ENCODE measurements at regions not wholly inside any gene's neighbourhood (a gene's known extent, or its start where the extent isn't known, plus 50 kb on each side); places are given as distances from the start of the nearest gene placed in this dataset.

DNA sequence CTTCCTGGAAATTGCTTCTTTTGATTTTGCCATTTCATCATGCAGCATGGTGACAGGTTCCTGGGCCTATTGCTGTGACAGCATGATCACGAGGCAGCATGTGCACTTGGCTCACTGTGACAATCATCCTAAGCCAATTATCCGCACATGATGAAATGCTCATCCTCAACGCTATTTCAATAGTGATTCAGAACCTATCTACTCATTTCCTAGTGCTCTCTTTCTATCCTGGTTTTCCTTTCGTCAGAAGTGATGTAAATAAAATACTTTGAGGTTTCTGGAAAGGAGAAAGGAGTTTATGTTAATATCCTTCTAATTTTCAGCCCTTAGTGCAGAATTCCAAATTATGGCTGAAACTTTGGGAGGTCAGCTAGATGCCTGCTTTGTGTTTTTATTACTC lies 110.6 kb upstream of the ADAMTS5 start:
- H3K36me3 ChIP-seq (ENCODE audit: control insufficient read depth, insufficient read depth, low read length), result no peaks in the 10 kb centered on the region
- no peak overlapping the region for H3K9ac ChIP-seq (ENCODE audit: insufficient read depth in 1 of 2, low read depth in 2 of 2, low read length in 2 of 2)
- TF ChIP-seq RERE (CRISPR knock-in tag; IDR thresholded peaks at IDR 0.05; ENCODE audit: borderline replicate concordance), result no peak
- TF ChIP-seq FOXP1 (CRISPR knock-in tag; IDR thresholded peaks at IDR 0.05), result no peak
- TF ChIP-seq EGR1 (conservative IDR thresholded peaks at IDR 0.05), result no peak
- no peak for TF ChIP-seq ZNF398 (CRISPR knock-in tag; IDR thresholded peaks at IDR 0.05)
- no peak for TF ChIP-seq STAT5B (CRISPR knock-in tag; IDR thresholded peaks at IDR 0.05)
- TF ChIP-seq ELF2 (CRISPR knock-in tag; IDR thresholded peaks at IDR 0.05), result no peak
- no peak for TF ChIP-seq ZBTB17 (CRISPR knock-in tag; IDR thresholded peaks at IDR 0.05)
- no peak for TF ChIP-seq TCFL5 (CRISPR knock-in tag; conservative IDR thresholded peaks at IDR 0.05)
- TF ChIP-seq ZBTB12 (CRISPR knock-in tag; IDR thresholded peaks at IDR 0.05), result no peak
- no peak for TF ChIP-seq NR3C1 (CRISPR knock-in tag; IDR thresholded peaks at IDR 0.05)
- TF ChIP-seq ZNF263 (CRISPR knock-in tag; IDR thresholded peaks at IDR 0.05; ENCODE audit: borderline replicate concordance), result no peak
- TF ChIP-seq ATF4 (CRISPR knock-in tag; IDR thresholded peaks at IDR 0.05), result no peak
- H3K4me1 ChIP-seq (replicated peaks in 1 of 2; ENCODE audit: control insufficient read depth in 2 of 2, insufficient read depth in 2 of 2, low read length in 2 of 2), result no peaks in the 10 kb centered on the region
- ATAC-seq, result no peak
- H3K9me3 ChIP-seq (replicated peaks; ENCODE audit: control insufficient read depth, insufficient read depth, low read depth, low read length), result peaks cover 2% of the 10 kb centered on the region; the same call in 1 of the 2 replicates
- no peak overlapping the region for H3K4me3 ChIP-seq
- H3K27ac ChIP-seq (ENCODE audit: extremely low read depth, low read depth, low read length), result no peak overlapping the region
- H2AFZ ChIP-seq (ENCODE audit: low read depth, low read length), result no peak overlapping the region
- no TSS peak for BruUV-seq (replicated peaks)
- ChIA-PET CTCF (ENCODE audit: low intra/inter-chr PET ratio) (no interaction called here), POLR2A (no interaction called here)
- no peak overlapping the region for H3K4me2 ChIP-seq (ENCODE audit: insufficient read depth, low read length)
- intact Hi-C loops (cut with micrococcal nuclease) (no loop called here), in situ Hi-C loops (cut with MboI) (no loop called here)
- no peaks in the 10 kb centered on the region for H4K20me1 ChIP-seq (replicated peaks; ENCODE audit: control insufficient read depth, insufficient read depth, low read length)
- no peaks in the 10 kb centered on the region for H3K27me3 ChIP-seq (ENCODE audit: control insufficient read depth in 2 of 2, insufficient read depth in 2 of 2, low read length in 2 of 2)
- DNase-seq (ENCODE audit: extremely low read depth in 1 of 4, low spot score in 3 of 4), result no peak
- no peak for FAIRE-seq
- WGBS (ENCODE audit: insufficient coverage, low coverage, missing lambda C conversion rate), result 2% methylated on average over 4 of the region's 4 CpGs
- no peaks in the 10 kb centered on the region for H3K79me2 ChIP-seq (ENCODE audit: control insufficient read depth, insufficient read depth, low read length)
- no peaks in the 10 kb centered on the region for H3K9me1 ChIP-seq (ENCODE audit: control insufficient read depth, insufficient read depth, low read length)
